Activated CD4-positive, CD25-positive, alpha-beta regulatory T cell treated with anti-CD3 and anti-CD28 coated beads, Interleukin-2, amount 50 U/mL, for 24 hours (primary cell): ENCODE measurements at regions not wholly inside any gene's neighbourhood (a gene's known extent, or its start where the extent isn't known, plus 50 kb on each side); places are given as distances from the start of the nearest gene placed in this dataset.
"Not testable (repeated sequence)": the region's sequence is repeated elsewhere in the genome, so short reads cannot be mapped to it uniquely, and the experiment has no call there.

Experiments used
- ATAC-seq, 2 donors: fragments of 150-1000 bp; cut with Tn5 transposase; one replicate each; pipeline ENCODE4 v1.10.0; 2021; ENCODE audit warnings: mild to moderate bottlenecking in 1 of 2, moderate library complexity in 1 of 2

DNA sequence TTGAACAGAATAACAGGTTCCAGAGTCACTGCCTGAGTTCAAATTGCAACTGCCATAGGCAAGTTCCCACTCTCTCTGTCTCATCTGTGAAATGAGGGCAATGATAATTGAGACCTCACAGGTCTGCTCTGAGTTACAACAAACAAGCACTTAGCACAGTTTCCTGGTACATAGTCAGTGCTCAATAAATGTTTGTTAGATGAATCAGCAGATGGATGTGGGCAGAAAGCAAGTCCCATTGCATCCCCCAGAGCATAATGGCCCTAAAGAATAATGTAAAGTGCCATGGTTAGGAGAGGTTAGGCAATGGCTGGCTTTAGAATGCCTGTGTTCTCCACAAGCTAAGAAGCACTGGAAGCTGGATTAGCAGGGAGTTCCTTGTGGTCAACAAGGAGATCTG, 136.5 kb upstream of the LARP1 start:
- ATAC-seq = no peak

DNA sequence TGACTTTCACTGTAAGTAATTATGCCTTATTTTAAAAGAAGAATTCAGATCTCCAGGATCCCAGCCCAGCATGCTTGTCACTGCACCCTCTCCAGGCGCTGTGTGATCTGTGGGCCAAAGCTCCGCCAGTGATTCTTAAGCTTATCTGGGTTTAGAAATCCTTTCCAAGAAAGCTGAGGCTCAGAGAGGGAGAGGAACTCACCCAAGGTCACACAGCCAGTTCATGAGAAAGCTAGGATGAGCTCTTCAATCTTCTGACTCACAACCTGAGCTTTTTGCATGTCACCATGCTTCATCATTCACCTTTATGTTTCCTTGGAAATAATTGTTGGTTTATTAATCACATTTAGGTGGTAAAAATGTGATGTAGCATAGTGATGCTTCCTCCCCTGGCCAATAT, 136.6 kb upstream of the HAND1 start:
- ATAC-seq = no peak

DNA sequence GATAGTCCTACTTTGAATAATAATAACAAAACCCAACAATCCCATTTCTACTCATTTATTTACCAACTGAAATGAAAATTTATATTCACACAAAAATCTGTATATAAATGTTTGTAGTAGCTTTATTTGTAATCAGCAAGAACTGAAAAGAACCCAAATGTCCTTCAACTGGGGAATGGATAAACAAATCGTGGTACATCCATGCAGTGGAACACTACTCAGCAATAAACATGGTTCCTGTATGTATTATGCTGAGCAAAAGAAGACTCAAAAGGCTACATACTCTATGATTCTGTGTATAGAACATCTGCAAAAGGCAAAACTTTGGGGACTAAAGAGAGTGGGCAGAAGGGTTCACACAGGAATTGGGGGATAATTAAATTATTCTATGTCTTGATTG, 136.1 kb upstream of the HAND1 start:
- no peak for ATAC-seq

DNA sequence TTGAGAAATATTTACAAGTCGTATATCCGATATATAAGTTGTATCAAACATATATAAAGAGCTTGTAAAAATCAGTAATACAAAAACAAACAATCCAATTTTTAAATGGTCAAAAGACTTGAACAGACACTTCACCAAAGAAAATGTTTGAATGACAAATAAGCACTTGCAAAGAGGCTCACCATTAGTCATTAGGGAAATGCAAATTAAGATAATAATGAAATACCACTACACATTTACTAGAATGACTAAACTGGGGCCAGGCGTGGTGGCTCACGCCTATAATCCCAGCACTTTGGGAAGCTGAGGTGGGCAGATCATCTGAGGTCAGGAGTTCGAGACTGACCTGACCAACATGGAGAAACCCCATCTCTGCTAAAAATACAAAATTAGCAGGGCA, 134.6 kb upstream of the HAND1 start:
- no peak for ATAC-seq

DNA sequence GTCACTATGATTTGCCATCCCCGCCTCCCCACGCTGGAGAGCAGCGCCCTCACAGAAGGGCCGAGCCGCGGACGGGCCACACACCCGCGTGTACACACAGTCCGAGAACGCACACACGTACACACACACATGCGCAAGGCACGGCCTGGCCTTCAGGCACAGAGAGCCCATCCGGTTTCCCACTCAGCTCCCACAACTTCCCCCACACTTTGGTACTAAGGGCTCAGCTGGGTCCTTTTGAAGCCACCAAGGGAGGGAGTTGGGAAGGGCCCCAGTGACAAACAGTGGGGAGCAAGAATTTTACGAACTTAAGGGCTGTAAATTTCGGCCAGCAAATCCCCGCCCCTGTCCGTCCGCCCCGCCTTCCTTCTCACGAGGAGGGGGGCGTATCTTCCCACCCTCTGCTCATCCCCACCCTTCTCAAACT, 133.3 kb upstream of the HAND1 start:
- ATAC-seq = no peak

DNA sequence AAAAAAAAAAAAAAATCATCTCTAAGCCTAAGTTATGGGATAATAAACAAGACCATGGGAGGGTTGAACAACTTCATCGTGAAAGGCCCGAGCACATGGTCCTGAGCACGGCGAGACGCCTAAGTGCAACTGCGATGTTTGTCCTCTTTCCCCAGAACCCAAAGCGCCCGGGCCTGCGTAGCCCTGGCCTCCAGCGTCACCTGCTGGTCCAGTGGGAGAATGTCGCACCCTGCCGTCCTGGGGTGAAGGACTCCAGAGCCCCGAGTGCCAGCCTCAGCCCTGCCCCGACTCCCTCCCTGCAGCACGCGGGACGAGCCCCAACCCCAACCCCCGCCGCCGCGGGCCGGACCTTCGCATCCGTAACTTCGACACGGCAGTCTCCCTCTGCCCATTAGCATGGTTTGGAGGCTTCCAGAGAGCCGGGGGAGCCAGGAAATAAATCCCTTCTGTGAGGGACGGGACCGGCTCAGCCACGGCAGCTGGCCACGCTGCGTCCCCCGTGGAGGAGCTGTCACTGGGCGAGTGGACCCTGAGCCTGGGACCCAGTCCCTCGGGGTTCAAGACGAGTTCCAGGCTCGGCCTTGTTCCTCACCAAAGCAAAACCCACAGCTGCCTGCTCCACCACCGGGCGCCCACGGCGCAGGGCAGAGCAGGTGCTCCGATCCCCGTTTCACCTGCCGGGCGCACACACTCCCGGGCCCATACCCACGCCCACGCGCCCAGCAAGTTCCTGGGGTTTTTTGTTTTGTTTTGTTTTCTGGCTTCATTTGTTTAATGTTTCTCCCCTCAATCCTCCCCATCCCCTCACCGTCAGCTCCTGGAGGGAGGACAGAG, 132.5 kb upstream of the HAND1 start:
- peak; percentile 68 to 73 for ATAC-seq

DNA sequence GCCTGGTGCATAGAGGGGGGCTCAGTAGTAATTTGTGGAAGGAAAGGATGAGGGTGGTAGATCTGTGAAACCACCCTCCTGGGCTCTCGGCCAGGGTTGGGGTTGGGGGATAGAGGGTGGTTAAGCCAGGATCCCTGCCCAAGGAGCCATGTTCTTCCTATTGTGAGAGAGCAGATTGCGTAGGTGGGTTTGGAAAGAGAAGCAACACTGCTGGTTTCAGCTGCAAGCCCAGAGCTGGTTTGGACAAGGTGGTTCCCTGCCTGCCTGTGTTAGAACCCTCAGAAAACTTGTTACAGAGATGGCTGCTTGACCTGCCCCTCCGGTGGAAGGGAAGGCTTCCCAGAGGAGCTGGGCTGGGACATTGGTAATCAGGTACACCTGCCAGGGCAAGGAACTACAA, 131.2 kb upstream of the HAND1 start:
- no peak for ATAC-seq

DNA sequence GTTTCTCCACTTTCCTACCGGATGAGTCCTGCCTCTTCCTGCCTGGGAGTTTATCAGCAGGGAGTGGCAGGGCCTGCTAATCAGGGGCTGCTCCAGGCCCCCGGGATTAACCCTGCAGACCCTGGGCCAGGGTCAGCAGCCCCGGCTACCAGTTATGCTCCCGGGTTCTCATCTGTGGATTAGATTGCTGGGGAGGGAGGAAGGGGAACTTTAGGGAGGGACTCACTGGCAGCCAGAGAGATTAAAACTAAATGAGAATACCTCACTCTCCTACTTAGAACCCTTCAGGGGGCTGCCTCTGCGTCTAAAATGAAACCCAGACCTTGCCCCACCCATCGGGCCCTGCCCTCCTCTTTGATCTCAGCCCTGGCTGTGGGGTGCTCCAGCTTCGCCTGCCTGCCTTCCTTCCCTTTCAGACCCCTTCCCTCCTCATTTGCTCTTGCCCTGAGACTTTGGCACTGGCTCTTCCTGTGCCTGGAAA, 130.5 kb upstream of the HAND1 start:
- ATAC-seq = no peak

DNA sequence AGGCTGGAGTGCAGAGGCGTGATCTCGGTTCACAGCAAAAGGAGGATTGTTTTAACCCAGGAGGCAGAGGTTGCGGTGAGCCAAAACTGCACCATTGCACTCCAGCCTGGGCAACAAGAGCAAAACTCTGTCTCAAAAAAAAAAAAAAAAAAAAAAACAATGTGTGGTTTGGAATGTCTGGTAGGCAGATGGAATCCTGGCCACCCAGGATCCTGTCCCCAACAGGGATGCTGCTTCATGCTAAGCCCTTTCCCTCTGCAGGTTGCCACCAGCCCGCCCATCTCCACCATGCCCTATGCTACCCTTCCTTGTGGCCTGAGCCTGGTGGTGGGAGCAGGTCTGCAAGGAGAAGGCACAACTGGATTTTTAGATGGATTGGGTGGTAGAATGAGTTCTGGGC, 129.7 kb upstream of the HAND1 start:
- ATAC-seq = no peak

DNA sequence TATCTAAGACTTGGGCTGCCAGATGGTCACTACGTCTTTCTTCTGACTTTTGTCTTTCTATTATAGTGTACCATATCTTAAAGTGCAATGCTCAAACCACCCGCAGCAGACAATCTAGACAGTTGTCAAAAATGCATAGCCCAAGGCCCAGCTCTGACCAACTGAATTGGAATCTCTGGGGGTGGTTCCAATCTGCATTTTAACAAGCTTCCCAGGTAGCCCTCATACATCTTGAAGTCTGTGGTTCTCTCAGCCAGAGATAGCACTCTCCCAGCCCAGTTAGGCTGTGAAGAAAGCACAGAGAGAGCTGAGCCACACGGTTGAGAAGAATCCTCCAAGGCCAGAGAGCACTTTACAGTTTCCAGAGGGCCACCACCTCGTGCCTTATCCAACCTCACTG, 128.2 kb upstream of the HAND1 start:
- no peak for ATAC-seq

DNA sequence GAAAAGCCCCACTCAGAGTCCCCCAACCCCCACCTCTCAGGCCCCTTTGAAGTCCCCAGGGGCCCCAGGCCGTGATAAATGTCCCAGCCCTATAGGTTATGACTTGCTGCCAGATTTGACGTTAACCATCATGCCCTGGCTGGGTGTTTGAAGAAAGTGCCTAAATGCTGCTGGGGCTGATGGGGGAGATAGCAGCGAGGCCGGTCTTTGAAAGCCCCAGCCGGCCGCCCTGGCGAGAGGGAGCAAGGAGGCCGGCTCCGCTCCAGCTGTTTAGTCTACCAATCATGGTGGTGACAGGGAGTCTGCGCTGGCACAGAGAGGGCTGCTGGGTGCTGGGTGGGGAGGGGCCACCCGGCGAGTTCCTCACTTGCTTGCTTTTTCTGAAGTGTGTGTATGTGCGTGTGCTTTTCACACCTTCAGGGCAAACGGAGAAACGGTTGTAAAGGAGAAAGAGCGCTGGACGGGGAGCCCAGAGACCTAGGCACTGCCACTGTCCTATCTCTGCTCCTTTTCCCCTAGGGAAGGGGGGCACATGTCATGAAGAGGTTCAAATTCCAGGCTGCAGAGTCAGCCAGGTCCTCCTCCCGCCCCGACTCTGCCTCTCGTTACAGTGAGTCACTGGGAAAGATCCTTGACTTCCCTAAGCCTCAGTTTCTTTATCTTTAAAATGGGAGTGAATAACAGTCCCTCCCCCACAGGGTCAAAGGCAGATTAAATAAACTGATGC, 126.1 kb upstream of the HAND1 start:
- no peak for ATAC-seq

DNA sequence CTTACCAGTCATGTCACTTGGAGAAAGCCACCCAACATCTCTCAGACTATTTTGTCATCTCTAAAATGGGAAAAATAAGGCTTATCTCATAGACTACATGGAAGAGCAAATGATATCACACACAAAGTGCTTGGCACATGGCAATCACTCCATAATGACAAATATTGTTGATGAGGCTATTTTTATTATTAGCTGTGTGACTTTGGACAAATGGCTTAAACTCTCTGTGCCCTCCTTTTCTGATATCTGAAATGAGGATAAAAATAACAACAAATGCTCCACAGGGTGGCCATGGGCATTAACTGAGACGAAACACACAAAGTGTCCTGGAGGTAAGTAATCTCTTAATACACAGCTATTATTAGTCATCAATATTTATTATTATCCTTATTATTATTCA, 125.5 kb upstream of the HAND1 start:
- no peak for ATAC-seq

DNA sequence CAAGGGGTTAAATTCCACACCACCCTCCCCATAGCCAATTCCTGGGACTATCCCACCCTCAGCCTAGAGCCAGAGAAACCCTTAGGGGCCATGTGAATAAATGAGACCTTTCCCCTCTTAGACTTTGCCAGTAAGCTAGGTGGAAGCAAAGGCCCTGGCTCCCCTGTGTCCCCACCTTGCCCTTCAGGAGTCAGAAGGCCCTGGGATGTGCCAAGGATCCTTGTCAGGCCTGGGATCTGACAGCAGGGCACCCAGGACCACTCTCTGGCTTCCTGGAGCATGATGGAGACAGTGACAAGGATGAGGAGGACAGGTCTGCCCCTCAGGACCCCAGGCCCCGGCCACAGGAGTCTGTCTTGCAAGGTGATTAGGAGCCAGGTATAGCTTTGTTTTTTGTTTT, 125.0 kb upstream of the HAND1 start:
- ATAC-seq = no peak

DNA sequence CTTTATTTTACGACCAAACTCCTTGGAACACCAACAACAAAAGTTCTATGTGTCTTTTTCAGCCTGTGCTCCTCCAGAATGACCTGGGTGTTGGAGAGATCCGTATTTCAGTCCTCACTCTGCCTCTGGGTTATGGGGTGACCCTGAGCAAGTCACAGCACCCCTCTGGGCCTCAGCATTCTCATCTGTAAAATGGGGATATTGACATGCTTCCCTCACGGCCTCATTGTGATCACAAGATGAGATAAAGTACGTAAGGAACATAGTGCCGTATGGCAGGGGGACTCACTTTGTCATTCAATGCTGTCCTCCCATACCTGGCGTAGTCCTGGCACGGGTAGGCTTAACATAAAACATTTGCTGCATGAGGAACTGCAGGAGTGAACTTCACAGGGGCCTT, 123.0 kb upstream of the HAND1 start:
- ATAC-seq = no peak

DNA sequence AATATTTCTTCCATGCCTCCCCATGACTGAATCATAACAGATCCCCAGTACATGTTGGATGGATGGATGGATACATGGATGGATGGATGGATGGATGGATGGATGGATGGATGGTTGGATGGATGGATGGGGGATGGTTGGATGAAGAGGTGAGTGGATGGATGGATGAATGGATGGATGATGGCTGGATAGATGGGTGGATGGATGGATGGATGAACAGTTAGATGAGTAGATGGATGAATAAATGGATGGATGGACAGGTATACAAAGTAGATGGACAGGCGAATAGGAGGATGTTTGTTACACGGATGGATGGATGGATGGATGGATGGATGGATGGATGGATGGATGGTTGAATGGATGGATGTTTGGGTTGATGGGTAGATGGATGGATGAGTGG, 120.0 kb upstream of the HAND1 start:
- no peak for ATAC-seq

DNA sequence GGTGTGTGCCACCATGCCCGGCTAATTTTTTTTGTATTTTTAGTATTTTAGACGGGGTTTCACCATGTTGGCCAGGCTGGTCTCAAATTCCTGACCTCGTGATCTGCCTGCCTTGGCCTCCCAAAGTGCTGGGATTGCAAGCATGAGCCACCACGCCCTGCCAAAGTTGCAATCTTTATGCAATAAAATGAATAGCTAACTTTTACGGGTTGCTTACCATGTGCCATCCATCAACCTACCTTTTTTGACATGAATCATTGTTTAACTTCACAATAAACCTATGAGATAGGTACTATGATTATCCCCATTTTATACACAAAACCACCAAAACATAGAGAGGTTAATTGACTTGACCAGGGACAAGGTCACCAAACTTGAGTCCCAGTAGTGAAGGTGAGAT, 118.8 kb upstream of the HAND1 start:
- not testable (repeated sequence) for ATAC-seq

DNA sequence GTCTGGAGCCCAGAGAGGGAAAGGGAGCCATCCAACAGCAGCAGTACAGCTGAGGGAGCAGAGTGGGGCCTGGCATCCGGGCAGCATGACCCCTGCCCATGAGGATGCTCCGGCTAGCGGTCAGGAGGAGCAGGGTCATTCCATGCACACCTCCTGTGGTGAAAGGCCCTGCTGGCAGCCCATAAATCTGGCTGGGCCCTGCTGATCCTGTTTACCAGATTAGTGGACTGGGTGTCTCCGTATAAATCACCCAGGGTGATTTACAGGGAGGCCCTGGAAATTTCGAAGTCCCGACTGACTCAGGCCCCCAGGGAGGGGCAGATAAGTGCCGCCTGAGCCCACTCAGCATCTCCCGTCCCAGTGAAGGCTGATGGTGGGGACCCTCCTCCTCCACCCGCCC, 117.6 kb upstream of the HAND1 start:
- no peak for ATAC-seq

DNA sequence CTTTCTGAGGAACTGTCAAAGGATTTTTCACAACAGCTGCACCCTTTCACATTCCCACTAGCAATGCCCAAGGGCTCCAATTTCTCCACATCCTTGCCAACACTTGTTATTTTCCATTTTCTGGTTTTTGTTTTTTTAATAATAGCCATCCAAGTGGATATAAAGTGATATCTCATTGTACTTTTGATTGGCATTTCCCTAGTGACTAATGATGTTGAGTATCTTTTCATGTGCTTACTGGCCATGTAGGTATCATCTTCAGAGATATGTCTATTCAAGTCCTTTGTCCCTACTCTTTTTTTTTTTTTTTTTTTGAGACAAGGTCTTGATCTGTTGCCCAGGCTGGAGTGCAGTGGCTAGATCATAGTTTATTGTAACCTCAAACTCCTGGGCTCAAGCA, 115.8 kb upstream of the HAND1 start:
- no peak for ATAC-seq

DNA sequence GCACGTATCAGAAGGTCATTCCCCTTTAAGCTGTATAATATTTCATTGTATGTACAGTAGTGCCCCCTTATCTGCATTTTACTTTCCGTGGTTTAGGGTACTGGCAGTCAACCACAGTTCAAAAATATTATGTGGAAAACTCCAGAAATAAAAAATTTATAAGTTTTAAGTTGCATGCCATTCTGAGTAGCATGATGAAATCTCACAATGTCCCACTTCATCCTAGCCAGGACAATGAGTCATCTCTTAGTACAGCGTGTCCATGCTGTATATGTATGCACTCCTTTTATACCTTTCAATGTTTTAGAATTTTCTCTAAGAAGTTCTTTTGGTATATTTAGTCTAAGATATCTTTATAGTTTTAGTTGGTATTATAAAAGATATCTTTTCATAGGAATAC, 115.0 kb upstream of the HAND1 start:
- no peak for ATAC-seq

DNA sequence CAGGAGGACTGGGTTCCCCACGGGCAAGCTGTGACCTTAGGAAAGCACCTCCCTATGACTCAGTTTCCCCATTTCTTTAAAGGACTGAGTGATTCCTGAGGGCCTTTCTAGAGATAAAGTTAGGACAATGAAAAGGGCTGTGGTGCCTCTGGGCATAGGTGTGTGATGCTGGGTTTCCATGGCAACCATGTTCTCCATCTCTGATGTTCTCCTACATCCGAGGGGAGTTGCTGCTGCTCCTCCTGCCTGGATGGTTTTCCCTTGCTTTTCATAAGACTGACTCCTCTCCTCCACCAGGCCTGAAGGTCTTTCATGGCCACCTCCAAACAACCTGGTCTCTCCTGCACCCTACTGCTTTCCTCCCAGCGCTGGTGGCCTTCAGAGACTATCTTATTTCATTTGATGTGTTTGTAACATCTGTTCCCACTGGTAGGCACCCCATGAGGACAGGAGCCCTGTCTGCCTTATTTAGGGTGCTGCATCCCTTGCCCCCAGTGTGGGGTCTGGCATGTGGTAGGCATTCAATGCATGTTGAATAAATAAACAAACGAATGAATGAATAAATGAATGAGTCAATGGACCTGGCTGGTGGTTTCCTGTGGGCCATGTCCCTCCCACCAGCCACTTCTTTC, 112.2 kb upstream of the HAND1 start:
- ATAC-seq = no peak

DNA sequence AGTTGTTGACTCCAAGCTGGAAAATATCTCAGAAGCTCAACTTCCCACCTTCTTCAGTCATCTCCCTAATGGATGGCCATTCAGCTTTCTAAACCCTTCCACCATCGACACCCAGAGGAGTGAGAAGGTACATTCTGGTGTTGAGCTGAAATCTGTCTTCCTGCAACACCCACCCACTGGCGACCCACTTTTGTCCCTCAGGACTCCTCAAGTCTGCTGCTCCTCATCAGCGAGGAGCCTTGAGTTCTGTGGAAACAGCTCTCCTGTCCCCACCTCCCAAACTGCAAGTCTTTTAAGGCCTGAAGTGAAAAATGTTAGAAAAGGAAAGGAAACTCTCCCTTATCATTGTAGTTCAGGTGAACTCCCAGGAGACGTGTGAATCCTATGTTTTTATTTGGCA, 111.5 kb upstream of the HAND1 start:
- ATAC-seq = no peak

DNA sequence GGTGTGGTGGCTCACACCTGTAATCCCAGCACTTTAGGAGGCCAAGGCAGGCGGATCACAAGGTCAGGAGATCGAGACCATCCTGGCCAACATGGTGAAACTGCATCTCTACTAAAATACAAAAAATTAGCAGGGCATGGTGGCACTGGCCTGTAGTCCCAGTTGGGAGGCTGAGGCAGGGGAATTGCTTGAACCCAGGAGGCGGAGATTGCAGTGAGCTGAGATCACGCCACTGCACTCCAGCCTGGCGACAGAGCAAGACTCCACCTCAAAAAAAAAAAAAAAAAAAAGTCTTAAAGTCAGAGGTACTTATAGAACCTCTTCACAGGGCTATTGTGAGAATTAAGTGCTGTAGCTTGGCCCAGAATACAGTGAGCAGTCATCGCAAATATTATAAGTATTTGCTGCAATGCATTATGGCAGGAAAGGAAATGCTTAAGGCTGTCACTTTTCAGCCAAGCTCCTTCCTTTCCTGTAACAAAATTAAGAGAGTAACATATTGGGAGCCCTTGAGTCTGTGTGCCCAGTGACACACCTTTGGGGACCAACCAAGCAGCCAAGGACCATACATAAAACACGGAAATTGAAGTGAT, 110.9 kb upstream of the HAND1 start:
- not testable (repeated sequence) for ATAC-seq

DNA sequence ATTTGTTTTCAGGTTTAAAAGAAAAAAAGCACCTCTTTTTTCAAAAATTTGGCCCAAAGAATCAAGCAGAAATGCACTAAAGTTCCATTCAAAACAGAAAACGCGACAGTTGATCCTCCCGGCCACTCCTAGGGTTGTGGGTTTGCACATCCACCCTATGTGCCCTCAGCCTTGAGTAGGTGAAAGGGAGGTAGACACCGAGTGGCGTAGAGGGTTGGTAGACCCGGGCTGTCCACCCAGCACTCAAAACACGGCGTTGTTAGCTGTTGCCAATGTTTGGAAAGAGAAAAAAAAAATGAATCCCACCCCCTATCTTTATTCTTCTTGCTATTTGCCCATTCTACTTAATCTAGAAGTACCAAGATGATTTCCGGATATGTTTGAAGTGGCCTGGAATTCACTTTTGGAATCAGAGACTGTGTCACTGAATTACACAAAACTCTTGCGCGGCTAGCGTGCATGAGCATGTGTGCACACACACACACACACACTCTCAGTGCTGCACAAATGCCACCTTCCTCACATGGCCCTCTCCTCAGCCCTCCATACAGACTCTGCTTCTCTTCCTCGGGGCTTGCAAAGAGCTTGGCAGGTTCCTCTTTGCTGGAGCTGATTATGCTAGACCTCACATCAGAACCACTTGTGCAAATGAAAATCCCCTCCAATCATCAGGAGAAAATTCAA, 110.2 kb upstream of the HAND1 start:
- ATAC-seq = no peak
